ENCODE measurements at regions not wholly inside any gene's neighbourhood (a gene's known extent, or its start where the extent isn't known, plus 50 kb on each side); places are given as distances from the start of the nearest gene placed in this dataset.

- TF ChIP-seq SIN3A (IDR thresholded peaks at IDR 0.05; ENCODE audit: low read depth), result no peak
- no peak for TF ChIP-seq ZNF274 (IDR thresholded peaks at IDR 0.05; ENCODE audit: low read depth, low read length)
- TF ChIP-seq REST (IDR thresholded peaks at IDR 0.05; ENCODE audit: low read depth), result no peak
- TF ChIP-seq SRF (IDR thresholded peaks at IDR 0.05; ENCODE audit: low read depth), result no peak
- no peak for TF ChIP-seq ELF1 (IDR thresholded peaks at IDR 0.05; ENCODE audit: borderline replicate concordance, low read depth)
- no peak for TF ChIP-seq JUND (IDR thresholded peaks at IDR 0.05)
- no peak for TF ChIP-seq EZH2 (IDR thresholded peaks at IDR 0.05)
- TF ChIP-seq EGR1 (IDR thresholded peaks at IDR 0.05; ENCODE audit: low read depth), result no peak
- no peak for TF ChIP-seq CEBPB (IDR thresholded peaks at IDR 0.05; ENCODE audit: low read depth)
- no peak for TF ChIP-seq SP1 (IDR thresholded peaks at IDR 0.05; ENCODE audit: low read depth)
- no peak for TF ChIP-seq ZBTB33 (IDR thresholded peaks at IDR 0.05; ENCODE audit: extremely low read depth, insufficient replicate concordance, low read length)
- no peak for TF ChIP-seq TCF7L2 (IDR thresholded peaks at IDR 0.05; ENCODE audit: borderline replicate concordance, extremely low read depth, insufficient read depth, insufficient read length)
- no peak for TF ChIP-seq EZH2phosphoT487 (IDR thresholded peaks at IDR 0.05; ENCODE audit: borderline replicate concordance)
- no peak for TF ChIP-seq YY1 (IDR thresholded peaks at IDR 0.05; ENCODE audit: extremely low read depth, insufficient replicate concordance, low read depth, low read length)
- TF ChIP-seq POLR2A (IDR thresholded peaks at IDR 0.05; ENCODE audit: borderline replicate concordance, extremely low read depth, insufficient read depth, insufficient read length), result no peak
- TF ChIP-seq MAX (IDR thresholded peaks at IDR 0.05), result no peak
- TF ChIP-seq ZFX (IDR thresholded peaks at IDR 0.05), result no peak
- TF ChIP-seq CTCF (IDR thresholded peaks at IDR 0.05 in 2 of 3, conservative IDR thresholded peaks at IDR 0.05 in 1 of 3; ENCODE audit: borderline replicate concordance in 1 of 3, insufficient read depth in 1 of 3, low read depth in 2 of 3, low read length in 2 of 3), result no peak
- no peaks in the 10 kb centered on the region for H3K9me2 ChIP-seq (ENCODE audit: insufficient read depth)
- no peak overlapping the region for H2AFZ ChIP-seq (ENCODE audit: low read depth, low read length, poor library complexity, severe bottlenecking)
- CTCF ChIA-PET, result no interaction called here
- no peaks in the 10 kb centered on the region for H3K79me2 ChIP-seq (ENCODE audit: insufficient read depth, low read length)
- no peak overlapping the region for H3K27ac ChIP-seq (ENCODE audit: low read depth, low read length)
- DNase-seq (ENCODE audit: low read depth, low spot score), result no peak
- no peaks in the 10 kb centered on the region for H3K4me1 ChIP-seq (ENCODE audit: control insufficient read depth in 1 of 2, insufficient read depth in 2 of 2, low read length in 2 of 2)
- POLR2A ChIA-PET, result no interaction called here
- H3K4me3 ChIP-seq (replicated peaks in 1 of 2; ENCODE audit: low read depth in 1 of 2, low read length in 2 of 2), result no peak overlapping the region
- no peak; the same call in 1 of the 2 replicates for ATAC-seq
- H3K4me2 ChIP-seq (ENCODE audit: low read length), result no peak overlapping the region
- no TSS peak for BruUV-seq (replicated peaks)
- H4K20me1 ChIP-seq (ENCODE audit: insufficient read depth), result no peaks in the 10 kb centered on the region
- no peak overlapping the region for H3K9ac ChIP-seq (ENCODE audit: low read length)
- RAD21 ChIA-PET (ENCODE audit: low non-redundant PET in 1 of 2, low total read pairs in 2 of 2, uncharacterized antibody in 2 of 2, unreplicated experiment in 2 of 2), result no interaction called here
- no peaks in the 10 kb centered on the region for H3K27me3 ChIP-seq (ENCODE audit: insufficient read depth, low read length)
- no peaks in the 10 kb centered on the region for H3K36me3 ChIP-seq (ENCODE audit: control insufficient read depth in 1 of 2, insufficient read depth in 2 of 2, low read length in 2 of 2)
- H3K9me3 ChIP-seq (ENCODE audit: control insufficient read depth in 1 of 2, insufficient read depth in 1 of 2, low read depth in 1 of 2, low read length in 2 of 2), result no peaks in the 10 kb centered on the region
- intact Hi-C loops (cut with micrococcal nuclease), result no loop called here
Measured at GRCh38 chr12:93322784-93323183, 54.9 kb upstream of the NUDT4 start.
